Upper lobe of left lung (tissue), 4 donors: ENCODE measurements at regions not wholly inside any gene's neighbourhood (a gene's known extent, or its start where the extent isn't known, plus 50 kb on each side); places are given as distances from the start of the nearest gene placed in this dataset.

Experiments
- CTCF ChIP-seq, 6 experiments: fragments of 450-650 bp in 4 of 6; fragments of 200-600 bp in 2 of 6; sonication (generic) in 2 of 6; IDR thresholded peaks; one replicate each; pipeline ENCODE4 v1.5.1; 2016 to 2019; ENCODE audit warnings: antibody characterized with exemption in 6 of 6
- EP300 ChIP-seq, 4 donors: sonication (generic); formaldehyde crosslinking; IDR thresholded peaks; one replicate each; pipeline ENCODE4 v1.5.1; 2017; ENCODE audit warnings: antibody characterized with exemption in 4 of 4, control low read depth in 2 of 4
- POLR2A ChIP-seq, 4 donors: fragments of 450-650 bp; IDR thresholded peaks; one replicate each; pipeline ENCODE4 v1.5.1; 2016 to 2017; ENCODE audit warnings: antibody characterized with exemption in 4 of 4, mild to moderate bottlenecking in 2 of 4
- POLR2AphosphoS5 ChIP-seq, 2 donors: sonication (generic); formaldehyde crosslinking; IDR thresholded peaks; one replicate each; pipeline ENCODE4 v1.5.1; 2017; ENCODE audit warnings: antibody characterized with exemption in 2 of 2

DNA sequence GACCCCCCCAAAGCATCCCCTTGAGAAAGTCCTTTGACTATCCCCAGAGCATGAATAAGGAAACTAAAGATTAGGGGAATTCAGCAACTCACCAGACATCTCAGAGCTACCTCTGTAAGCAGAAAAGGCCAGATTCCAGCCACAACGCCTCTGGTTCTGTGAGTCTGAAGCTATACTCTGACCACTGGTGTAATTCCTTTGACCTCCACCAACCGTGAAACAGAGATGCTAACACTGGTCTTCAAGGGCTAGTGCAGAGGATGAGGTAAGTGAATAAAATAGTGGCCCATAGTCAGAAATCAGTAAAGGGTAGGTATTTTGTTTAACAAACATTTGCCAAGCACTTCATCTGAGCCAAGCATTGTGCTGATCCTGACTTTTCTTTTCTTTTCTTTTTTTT, 353.4 kb downstream of the NPIPA8 start:
- TF ChIP-seq EP300 (IDR thresholded peaks at IDR 0.05) (no peak), CTCF (IDR thresholded peaks at IDR 0.05) (no peak), POLR2A (IDR thresholded peaks at IDR 0.05) (no peak), POLR2AphosphoS5 (IDR thresholded peaks at IDR 0.05) (no peak)
